Upper lobe of right lung (tissue), 1 donor: ENCODE measurements at regions not wholly inside any gene's neighbourhood (a gene's known extent, or its start where the extent isn't known, plus 50 kb on each side); places are given as distances from the start of the nearest gene placed in this dataset.

Experiments used
- ATAC-seq: fragments of 200-7000 bp; cut with Tn5 transposase; one replicate; pipeline ENCODE4 v1.9.1; 2020; ENCODE audit warnings: mild to moderate bottlenecking, moderate library complexity
- DNase-seq: peaks from one replicate; pipeline ENCODE4 v3.0.0-alpha.2; 2020
- H3K27ac ChIP-seq: fragments of 200-600 bp; one replicate; pipeline ENCODE4 v1.8.0; 2022
- H3K27me3 ChIP-seq: fragments of 200-600 bp; one replicate; pipeline ENCODE4 v1.8.0; 2022; ENCODE audit warnings: mild to moderate bottlenecking
- H3K36me3 ChIP-seq: fragments of 200-600 bp; one replicate; pipeline ENCODE4 v1.8.0; 2022
- H3K4me1 ChIP-seq: fragments of 200-600 bp; one replicate; pipeline ENCODE4 v1.8.0; 2022
- H3K4me3 ChIP-seq: fragments of 200-600 bp; one replicate; pipeline ENCODE4 v1.8.0; 2022; ENCODE audit warnings: mild to moderate bottlenecking
- H3K9me3 ChIP-seq: fragments of 200-600 bp; one replicate; pipeline ENCODE4 v1.8.0; 2022
- intact Hi-C: fragments of 100-400 bp; cut with DNase I; formaldehyde crosslinking; loops from one replicate; pipeline ENCODE4 v1.11.0; 2022
- TF ChIP-seq, protein P1 (sequence below): fragments of 200-600 bp; IDR thresholded peaks from one replicate; pipeline ENCODE4 v1.8.0; 2022; ENCODE audit warnings: antibody characterized with exemption
- donor health status: DM: no; HTN: yes; CAD: no; lungs with severe emphysema.

DNA sequence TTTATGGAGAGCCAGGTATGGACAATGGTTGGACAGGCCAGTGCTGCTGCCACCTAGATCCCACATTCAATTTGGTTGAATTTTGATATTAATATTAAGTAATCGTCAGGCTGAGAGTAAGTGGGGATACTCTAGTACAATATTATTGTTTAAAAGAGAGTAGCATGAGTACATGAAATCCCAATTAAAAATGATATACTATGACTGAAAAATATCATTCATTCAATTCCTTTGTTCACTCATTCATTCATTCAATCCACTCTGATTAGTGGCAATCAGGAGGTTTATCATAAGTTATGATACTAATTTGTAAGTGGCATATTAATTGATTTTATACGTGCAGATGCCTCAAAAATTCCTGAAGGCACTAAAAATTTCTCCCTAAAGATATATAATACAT is 224.2 kb downstream of the DMRT2 start:
- ATAC-seq = no peak
- no peaks in the 10 kb centered on the region for H3K9me3 ChIP-seq
- intact Hi-C loops = no loop called here
- DNase-seq = no peak
- H3K4me1 ChIP-seq = no peaks in the 10 kb centered on the region
- H3K27me3 ChIP-seq = no peaks in the 10 kb centered on the region
- no peak overlapping the region for H3K27ac ChIP-seq
- H3K36me3 ChIP-seq = no peaks in the 10 kb centered on the region
- TF ChIP-seq, protein P1, sequence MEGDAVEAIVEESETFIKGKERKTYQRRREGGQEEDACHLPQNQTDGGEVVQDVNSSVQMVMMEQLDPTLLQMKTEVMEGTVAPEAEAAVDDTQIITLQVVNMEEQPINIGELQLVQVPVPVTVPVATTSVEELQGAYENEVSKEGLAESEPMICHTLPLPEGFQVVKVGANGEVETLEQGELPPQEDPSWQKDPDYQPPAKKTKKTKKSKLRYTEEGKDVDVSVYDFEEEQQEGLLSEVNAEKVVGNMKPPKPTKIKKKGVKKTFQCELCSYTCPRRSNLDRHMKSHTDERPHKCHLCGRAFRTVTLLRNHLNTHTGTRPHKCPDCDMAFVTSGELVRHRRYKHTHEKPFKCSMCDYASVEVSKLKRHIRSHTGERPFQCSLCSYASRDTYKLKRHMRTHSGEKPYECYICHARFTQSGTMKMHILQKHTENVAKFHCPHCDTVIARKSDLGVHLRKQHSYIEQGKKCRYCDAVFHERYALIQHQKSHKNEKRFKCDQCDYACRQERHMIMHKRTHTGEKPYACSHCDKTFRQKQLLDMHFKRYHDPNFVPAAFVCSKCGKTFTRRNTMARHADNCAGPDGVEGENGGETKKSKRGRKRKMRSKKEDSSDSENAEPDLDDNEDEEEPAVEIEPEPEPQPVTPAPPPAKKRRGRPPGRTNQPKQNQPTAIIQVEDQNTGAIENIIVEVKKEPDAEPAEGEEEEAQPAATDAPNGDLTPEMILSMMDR = no peak
- no peak overlapping the region for H3K4me3 ChIP-seq

DNA sequence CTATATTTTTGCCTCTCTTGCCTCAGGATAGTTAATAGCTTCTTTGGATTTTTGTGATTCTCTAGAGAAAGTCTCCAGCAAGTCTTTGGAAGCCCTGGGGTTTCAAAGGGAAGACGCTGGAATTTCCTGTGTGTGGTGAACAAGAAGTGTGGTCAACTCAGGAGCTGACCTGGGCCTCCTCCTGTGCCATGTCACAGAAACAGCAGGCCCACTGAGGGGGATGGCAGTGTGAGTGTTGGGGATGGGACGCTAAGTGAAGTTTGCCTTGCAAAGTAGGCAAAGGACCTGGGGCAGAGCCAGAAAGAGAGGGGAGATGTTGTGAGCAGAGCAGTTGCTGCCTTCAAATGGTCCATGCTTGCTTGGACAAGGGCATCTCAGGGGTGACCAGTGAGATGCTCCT is 226.3 kb downstream of the DMRT2 start:
- H3K4me3 ChIP-seq = no peak overlapping the region

DNA sequence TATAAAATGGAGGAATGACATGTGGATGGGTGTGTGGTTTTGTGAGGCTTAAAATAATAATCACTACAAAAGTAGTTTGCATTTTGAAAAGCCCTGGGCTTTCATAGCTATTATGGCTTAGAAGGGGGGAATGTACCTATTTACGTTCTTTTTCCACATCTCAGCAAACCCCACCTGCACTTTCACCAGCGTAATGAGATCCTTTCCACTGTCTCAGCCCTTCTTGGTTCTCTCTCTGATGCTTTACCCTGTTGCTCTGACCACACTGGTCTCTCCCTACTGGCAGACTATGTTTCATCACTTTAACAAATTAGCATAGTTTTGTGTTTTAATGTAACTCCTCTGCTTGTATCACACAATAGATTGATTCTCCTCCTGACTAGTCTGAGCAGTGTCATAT is 234.6 kb downstream of the DMRT2 start:
- no peak overlapping the region for H3K27ac ChIP-seq

More for the DNA sequence above, 226.3 kb downstream of the DMRT2 start:
- Histone ChIP-seq H3K27ac (no peak overlapping the region), H3K9me3 (no peaks in the 10 kb centered on the region), H3K36me3 (no peaks in the 10 kb centered on the region), H3K27me3 (no peaks in the 10 kb centered on the region), H3K4me1 (no peaks in the 10 kb centered on the region)
- TF ChIP-seq, protein P1 = no peak
- DNase-seq (no peak), ATAC-seq (no peak)
- intact Hi-C loops = no loop called here

DNA sequence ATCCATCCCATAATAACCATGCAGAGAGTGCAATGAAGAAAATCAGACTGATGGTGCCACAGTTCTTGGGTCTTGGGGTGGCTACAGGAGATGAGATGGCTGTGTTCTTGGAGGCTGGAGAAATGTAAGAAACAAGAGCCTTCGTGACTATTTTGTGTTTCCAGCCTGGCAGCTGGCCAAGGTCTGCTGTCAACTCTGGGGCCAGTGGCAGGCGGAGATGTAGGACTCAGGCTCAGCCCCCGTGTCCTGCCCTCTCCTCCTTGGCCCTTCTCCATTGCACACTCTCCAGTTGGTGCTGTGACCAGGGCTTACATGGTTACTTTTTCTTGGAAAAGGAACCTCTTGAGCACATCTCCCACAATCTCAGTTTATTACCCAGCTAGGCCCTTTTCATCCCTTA is 235.4 kb downstream of the DMRT2 start:
- no peaks in the 10 kb centered on the region for H3K36me3 ChIP-seq
- no peak for DNase-seq
- H3K4me3 ChIP-seq = no peak overlapping the region
- no peak overlapping the region for H3K27ac ChIP-seq
- no peaks in the 10 kb centered on the region for H3K4me1 ChIP-seq
- H3K9me3 ChIP-seq = no peaks in the 10 kb centered on the region
- intact Hi-C loops = no loop called here
- ATAC-seq = no peak
- TF ChIP-seq, protein P1 = no peak
- H3K27me3 ChIP-seq = no peaks in the 10 kb centered on the region

More for the DNA sequence above, 234.6 kb downstream of the DMRT2 start:
- intact Hi-C loops = no loop called here
- no peak overlapping the region for H3K4me3 ChIP-seq
- ATAC-seq (no peak), DNase-seq (no peak)
- no peaks in the 10 kb centered on the region for H3K9me3 ChIP-seq
- H3K27me3 ChIP-seq = no peaks in the 10 kb centered on the region
- TF ChIP-seq, protein P1 = no peak
- H3K36me3 ChIP-seq = no peaks in the 10 kb centered on the region
- H3K4me1 ChIP-seq = no peaks in the 10 kb centered on the region

DNA sequence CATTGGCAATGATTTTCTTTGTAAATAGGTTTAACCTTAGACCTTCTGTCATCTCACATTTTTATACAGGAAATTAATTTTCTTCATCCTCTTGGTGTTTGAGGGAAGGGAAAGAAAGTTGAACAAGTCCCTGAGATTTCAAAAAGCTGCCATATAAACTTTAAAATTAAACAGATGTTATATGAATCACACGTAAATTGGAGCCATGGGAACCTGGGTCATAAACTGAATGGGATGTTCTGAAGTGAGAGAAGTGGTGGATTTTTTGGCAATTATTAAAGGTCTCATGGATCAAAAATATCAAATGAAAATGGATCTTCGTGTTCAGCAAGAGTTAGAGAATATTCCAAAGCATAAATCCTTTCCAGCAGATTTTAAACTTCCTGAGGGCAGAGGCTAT is 242.2 kb downstream of the DMRT2 start:
- no peak for ATAC-seq
- no peak for DNase-seq
- no peaks in the 10 kb centered on the region for H3K27me3 ChIP-seq
- H3K4me3 ChIP-seq = no peak overlapping the region
- intact Hi-C loops = no loop called here
- H3K9me3 ChIP-seq = no peaks in the 10 kb centered on the region
- H3K27ac ChIP-seq = no peak overlapping the region
- no peaks in the 10 kb centered on the region for H3K36me3 ChIP-seq
- TF ChIP-seq, protein P1 = no peak
- no peaks in the 10 kb centered on the region for H3K4me1 ChIP-seq

DNA sequence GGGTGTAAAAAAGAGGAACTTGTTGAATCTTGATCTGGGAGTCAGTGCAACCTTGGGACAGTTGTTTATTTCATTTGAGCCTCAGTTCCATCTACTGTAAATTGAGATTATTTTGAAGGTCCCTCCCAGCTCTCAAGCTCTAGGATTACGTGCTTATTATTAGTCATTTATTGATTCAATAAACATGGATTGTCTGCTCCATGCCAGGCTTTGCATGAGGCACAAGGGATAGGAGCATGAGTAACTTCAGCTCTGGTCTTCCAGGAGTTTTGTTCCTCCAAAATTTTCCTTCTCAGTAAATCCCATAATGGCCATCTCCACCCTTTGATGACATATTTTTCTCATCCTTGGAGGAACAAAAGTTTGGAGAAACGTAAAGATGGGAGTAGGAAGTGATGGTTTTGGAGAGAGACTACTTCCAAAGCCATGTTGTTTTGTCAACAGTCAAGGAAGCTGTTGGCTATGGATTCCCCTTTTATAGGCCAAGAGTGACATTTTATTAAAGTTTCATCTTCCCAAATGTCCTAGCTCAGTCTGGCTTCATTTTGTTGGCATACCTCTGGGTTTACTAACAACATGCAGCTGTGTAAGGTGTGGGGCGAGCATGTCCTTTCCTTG is 244.6 kb downstream of the DMRT2 start:
- intact Hi-C loops = no loop called here
- Histone ChIP-seq H3K4me1 (no peaks in the 10 kb centered on the region), H3K9me3 (no peaks in the 10 kb centered on the region), H3K4me3 (no peak overlapping the region), H3K36me3 (no peaks in the 10 kb centered on the region), H3K27me3 (no peaks in the 10 kb centered on the region), H3K27ac (no peak overlapping the region)
- ATAC-seq = no peak
- TF ChIP-seq, protein P1 = no peak
- no peak for DNase-seq
